ENCODE measurements at regions not wholly inside any gene's neighbourhood (a gene's known extent, or its start where the extent isn't known, plus 50 kb on each side); places are given as distances from the start of the nearest gene placed in this dataset.

DNA sequence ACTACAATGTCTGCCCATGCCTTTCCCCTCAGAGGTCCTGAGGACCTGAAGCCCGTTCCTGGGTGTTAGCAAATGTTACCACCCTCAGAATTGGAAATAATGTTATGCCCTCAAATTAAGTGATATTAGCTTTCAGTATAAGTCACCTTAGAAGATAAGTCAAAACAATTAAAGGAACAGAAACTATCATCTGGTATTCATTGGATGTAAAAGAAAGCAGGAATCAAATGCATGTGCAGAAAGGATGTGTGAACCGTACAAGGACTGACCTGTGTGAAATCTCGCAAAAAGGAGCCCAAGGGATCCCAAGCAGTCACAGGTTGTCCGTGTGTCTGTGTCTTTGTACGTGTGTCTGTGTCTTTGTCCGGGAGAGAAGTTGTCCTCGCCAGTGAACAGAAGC is 51.6 kb upstream of the TAB2 start:
- H3K4me3 ChIP-seq: no peak overlapping the region
- no peaks in the 10 kb centered on the region for H3K9me3 ChIP-seq
- ATAC-seq: no peak
- intact Hi-C loops (cut with DNase I): no loop called here
- H3K36me3 ChIP-seq: no peaks in the 10 kb centered on the region
- H3K27me3 ChIP-seq: peaks cover 0 to 6% (median 0%) of the 10 kb centered on the region in 9 donors
- H3K27ac ChIP-seq: no peak overlapping the region
- no peak for DNase-seq
- WGBS, 4 donors: 85 to 94% (median 87%) methylated on average over 7 of the region's 7 CpGs
- H3K4me1 ChIP-seq: peaks cover 0 to 30% (median 0%) of the 10 kb centered on the region in 12 donors
- TF ChIP-seq POLR2A (IDR thresholded peaks at IDR 0.05): no peak
- TF ChIP-seq, protein P1, sequence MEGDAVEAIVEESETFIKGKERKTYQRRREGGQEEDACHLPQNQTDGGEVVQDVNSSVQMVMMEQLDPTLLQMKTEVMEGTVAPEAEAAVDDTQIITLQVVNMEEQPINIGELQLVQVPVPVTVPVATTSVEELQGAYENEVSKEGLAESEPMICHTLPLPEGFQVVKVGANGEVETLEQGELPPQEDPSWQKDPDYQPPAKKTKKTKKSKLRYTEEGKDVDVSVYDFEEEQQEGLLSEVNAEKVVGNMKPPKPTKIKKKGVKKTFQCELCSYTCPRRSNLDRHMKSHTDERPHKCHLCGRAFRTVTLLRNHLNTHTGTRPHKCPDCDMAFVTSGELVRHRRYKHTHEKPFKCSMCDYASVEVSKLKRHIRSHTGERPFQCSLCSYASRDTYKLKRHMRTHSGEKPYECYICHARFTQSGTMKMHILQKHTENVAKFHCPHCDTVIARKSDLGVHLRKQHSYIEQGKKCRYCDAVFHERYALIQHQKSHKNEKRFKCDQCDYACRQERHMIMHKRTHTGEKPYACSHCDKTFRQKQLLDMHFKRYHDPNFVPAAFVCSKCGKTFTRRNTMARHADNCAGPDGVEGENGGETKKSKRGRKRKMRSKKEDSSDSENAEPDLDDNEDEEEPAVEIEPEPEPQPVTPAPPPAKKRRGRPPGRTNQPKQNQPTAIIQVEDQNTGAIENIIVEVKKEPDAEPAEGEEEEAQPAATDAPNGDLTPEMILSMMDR (IDR thresholded peaks at IDR 0.05): no peak

DNA sequence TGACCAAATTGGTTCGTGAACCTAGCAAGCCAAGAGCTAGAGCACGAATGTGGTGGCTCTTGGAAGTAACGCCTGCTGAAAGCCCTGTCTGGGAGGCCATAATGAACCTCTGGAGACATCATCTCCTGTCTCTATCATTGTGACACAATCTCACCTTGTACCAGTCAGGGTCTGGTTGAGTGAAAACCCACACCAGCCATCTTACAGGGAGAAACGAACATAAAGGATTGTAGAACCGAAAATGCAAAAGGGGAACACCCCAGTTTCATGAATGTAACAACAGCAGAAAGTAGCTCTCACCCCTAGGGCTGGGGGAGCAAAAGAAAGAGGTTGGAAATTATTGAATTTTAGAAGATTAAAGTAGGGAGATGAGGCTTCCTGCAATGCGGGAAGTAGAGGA is 50.9 kb upstream of the TAB2 start:
- intact Hi-C loops (cut with DNase I): no loop called here
- no peak for DNase-seq
- Histone ChIP-seq H3K36me3 (no peaks in the 10 kb centered on the region), H3K4me1 (peaks cover 0 to 30% (median 0%) of the 10 kb centered on the region in 12 donors), H3K4me3 (no peak overlapping the region), H3K27ac (no peak overlapping the region), H3K27me3 (peaks cover 0 to 6% (median 0%) of the 10 kb centered on the region in 9 donors), H3K9me3 (no peaks in the 10 kb centered on the region)
- ATAC-seq: no peak
- no peak for TF ChIP-seq POLR2A (IDR thresholded peaks at IDR 0.05)
- TF ChIP-seq, protein P1 (IDR thresholded peaks at IDR 0.05): no peak
- WGBS, 4 donors: 71 to 83% (median 80%) methylated on average over 6 of the region's 6 CpGs

DNA sequence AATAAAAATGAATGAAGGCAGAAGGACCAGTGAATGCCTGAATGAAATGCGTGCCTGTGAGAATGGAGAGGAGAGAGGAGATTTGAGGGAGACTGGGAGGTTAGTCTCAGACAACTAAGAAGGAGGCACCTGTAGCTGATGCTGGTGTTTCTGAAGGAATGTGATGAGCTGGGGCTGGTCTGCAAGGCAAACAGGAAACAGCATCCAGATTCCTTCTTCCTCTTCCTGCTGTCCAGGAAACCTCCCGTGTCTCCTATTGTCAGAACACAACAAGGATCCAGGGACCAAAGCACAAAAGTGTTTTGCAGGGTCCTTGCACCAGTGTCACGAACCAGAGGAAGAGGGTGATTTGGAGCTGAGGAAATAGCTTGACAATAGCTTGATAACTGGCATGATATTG is 50.4 kb upstream of the TAB2 start:
- 55 to 68% (median 59%) methylated on average over 3 of the region's 3 CpGs for WGBS, 4 donors
- Histone ChIP-seq H3K4me1 (peaks cover 0 to 31% (median 0%) of the 10 kb centered on the region in 12 donors), H3K27me3 (peaks cover 0 to 6% (median 0%) of the 10 kb centered on the region in 9 donors), H3K36me3 (no peaks in the 10 kb centered on the region), H3K9me3 (peaks cover 0 to 3% (median 0%) of the 10 kb centered on the region in 12 donors), H3K4me3 (no peak overlapping the region), H3K27ac (no peak overlapping the region)
- no peak for ATAC-seq
- no peak for TF ChIP-seq POLR2A (IDR thresholded peaks at IDR 0.05)
- no peak for DNase-seq
- intact Hi-C loops (cut with DNase I): no loop called here

DNA sequence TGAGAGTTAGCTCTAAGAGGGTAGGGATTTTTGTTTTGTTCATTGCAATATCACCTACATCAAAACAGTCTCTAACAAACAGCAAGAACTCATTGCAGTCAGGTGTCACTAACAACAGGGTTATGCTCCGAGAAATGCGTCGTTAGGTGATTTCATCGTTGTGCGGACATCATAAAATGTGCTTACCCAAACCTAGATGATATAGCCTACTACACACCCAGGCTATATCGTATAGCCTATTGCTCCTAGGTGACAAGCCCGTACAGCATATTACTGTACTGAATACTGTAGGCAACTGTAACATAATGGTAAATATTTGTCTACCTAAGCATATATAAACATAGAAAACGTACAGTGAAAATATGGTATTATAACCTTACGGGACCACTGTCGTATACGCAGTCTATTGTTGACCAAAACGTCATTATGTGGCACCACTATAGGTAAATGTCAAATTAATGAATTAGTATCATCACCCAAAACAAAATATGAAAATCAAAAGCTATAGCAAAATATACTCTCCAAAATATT is 49.9 kb upstream of the TAB2 start:
- Histone ChIP-seq H3K9me3 (peaks cover 0 to 7% (median 0%) of the 10 kb centered on the region in 12 donors), H3K27ac (no peak overlapping the region), H3K36me3 (no peaks in the 10 kb centered on the region), H3K4me3 (no peak overlapping the region), H3K4me1 (peaks cover 0 to 36% (median 0%) of the 10 kb centered on the region in 12 donors), H3K27me3 (peaks cover 0 to 6% (median 0%) of the 10 kb centered on the region in 9 donors)
- 91 to 95% (median 94%) methylated on average over 12 of the region's 12 CpGs for WGBS, 4 donors
- DNase-seq (no peak), ATAC-seq (no peak)
- TF ChIP-seq POLR2A (IDR thresholded peaks at IDR 0.05): no peak
- TF ChIP-seq, protein P1 (IDR thresholded peaks at IDR 0.05): no peak
- intact Hi-C loops (cut with DNase I): no loop called here
